IMR-90 (cell line): ENCODE measurements at regions not wholly inside any gene's neighbourhood (a gene's known extent, or its start where the extent isn't known, plus 50 kb on each side); places are given as distances from the start of the nearest gene placed in this dataset.

Experiments used
- ATAC-seq: fragments of 200-7000 bp; cut with Tn5 transposase; 2 replicates; pipeline ENCODE4 v1.9.1; 2020; ENCODE audit warnings: low read depth, mild to moderate bottlenecking, moderate library complexity
- BruUV-seq: library from RNA; stranded (reverse); fragments of 400-500 nt; replicated peaks from 2 replicates; lab custom pipeline; 2021; lab: Mats Ljungman, UMichigan
- CTCF ChIA-PET: fragments of 300-600 bp; formaldehyde crosslinking; extraction: SDS; loops from one replicate; lab custom pipeline; 2021; ENCODE audit warnings: antibody characterized with exemption; lab: Yijun Ruan, JAX
- POLR2A ChIA-PET: fragments of 300-600 bp; sonication (Branson Sonifier 250); formaldehyde crosslinking; loops from one replicate; lab custom pipeline; 2022; ENCODE audit warnings: antibody characterized with exemption; ENCODE audit not compliant: unreplicated experiment; lab: Charles Lee
- DNase-seq: peaks from one replicate; pipeline ENCODE4 v3.0.0; 2013
- H2AFZ ChIP-seq: replicated peaks from 2 replicates; pipeline ENCODE3; 2013; ENCODE audit warnings: low read length, mild to moderate bottlenecking; ENCODE audit not compliant: poor library complexity
- H2AK5ac ChIP-seq: 2 replicates; pipeline ENCODE4 v1.6.1; 2013; ENCODE audit warnings: low read depth, low read length, inconsistent platforms
- H2AK9ac ChIP-seq: replicated peaks from 2 replicates; pipeline ENCODE3; 2013; ENCODE audit warnings: mild to moderate bottlenecking, low read depth, low read length, moderate library complexity; ENCODE audit not compliant: poor library complexity
- H2BK120ac ChIP-seq: 2 replicates; pipeline ENCODE4 v1.6.1; 2013; ENCODE audit warnings: low read depth, low read length, inconsistent platforms
- H2BK15ac ChIP-seq: 3 replicates; pipeline ENCODE4 v1.6.1; 2013; ENCODE audit warnings: low read depth, low read length, inconsistent platforms
- H2BK20ac ChIP-seq: 2 replicates; pipeline ENCODE4 v1.6.1; 2013; ENCODE audit warnings: low read depth, mild to moderate bottlenecking, inconsistent platforms, low read length, moderate library complexity
- H2BK5ac ChIP-seq: 2 replicates; pipeline ENCODE4 v1.6.1; 2013; ENCODE audit warnings: mild to moderate bottlenecking, low read depth, low read length, inconsistent platforms; ENCODE audit not compliant: poor library complexity, severe bottlenecking
- H3K14ac ChIP-seq: replicated peaks from 2 replicates; pipeline ENCODE4 v1.6.1; 2013; ENCODE audit warnings: low read depth, low read length, inconsistent platforms
- H3K18ac ChIP-seq: 2 replicates; pipeline ENCODE4 v1.6.1; 2013; ENCODE audit warnings: low read depth, low read length, control low read depth
- H3K23ac ChIP-seq: 2 replicates; pipeline ENCODE4 v1.6.1; 2013; ENCODE audit warnings: low read depth, low read length, inconsistent platforms
- H3K27ac ChIP-seq: 2 replicates; pipeline ENCODE4 v1.5.1; 2013; ENCODE audit warnings: mild to moderate bottlenecking, control low read depth, low read length; ENCODE audit not compliant: insufficient read depth
- H3K27me3 ChIP-seq: 2 replicates; pipeline ENCODE4 v1.6.1; 2013; ENCODE audit warnings: low read length; ENCODE audit not compliant: control insufficient read depth, insufficient read depth
- H3K36me3 ChIP-seq: 2 replicates; pipeline ENCODE4 v1.6.1; 2013; ENCODE audit warnings: low read length, mixed read lengths; ENCODE audit not compliant: control insufficient read depth, insufficient read depth
- H3K4ac ChIP-seq: 2 replicates; pipeline ENCODE4 v1.6.1; 2013; ENCODE audit warnings: low read depth, low read length, inconsistent platforms
- H3K4me1 ChIP-seq: 2 replicates; pipeline ENCODE4 v1.6.1; 2013; ENCODE audit warnings: low read length, mixed read lengths; ENCODE audit not compliant: control insufficient read depth, insufficient read depth
- H3K4me2 ChIP-seq: 2 replicates; pipeline ENCODE4 v1.6.1; 2013; ENCODE audit warnings: low read depth, mild to moderate bottlenecking, control low read depth, low read length, moderate library complexity
- H3K4me3 ChIP-seq: 2 replicates; pipeline ENCODE4 v1.5.1; 2013; ENCODE audit warnings: low read depth, mild to moderate bottlenecking, control low read depth, low read length, moderate library complexity; ENCODE audit not compliant: insufficient read depth
- H3K56ac ChIP-seq: 2 replicates; pipeline ENCODE4 v1.6.1; 2013; ENCODE audit warnings: low read length, inconsistent platforms; ENCODE audit not compliant: insufficient read depth; ENCODE audit errors: extremely low read depth
- H3K79me1 ChIP-seq, 2 experiments: 2 replicates each; pipeline ENCODE4 v1.6.1; 2013; ENCODE audit warnings: low read length in 2 of 2, inconsistent platforms in 1 of 2, low read depth in 1 of 2
- H3K9ac ChIP-seq: 2 replicates; pipeline ENCODE4 v1.6.1; 2013; ENCODE audit warnings: low read depth, low read length, control low read depth
- H3K9me1 ChIP-seq: 2 replicates; pipeline ENCODE4 v1.6.1; 2013; ENCODE audit warnings: low read length, inconsistent platforms; ENCODE audit not compliant: insufficient read depth
- H3K9me3 ChIP-seq: 2 replicates; pipeline ENCODE4 v1.6.1; 2013; ENCODE audit warnings: low read length; ENCODE audit not compliant: control insufficient read depth, insufficient read depth
- H4K20me1 ChIP-seq: 2 replicates; pipeline ENCODE4 v1.6.1; 2013; ENCODE audit warnings: low read length, inconsistent platforms; ENCODE audit not compliant: insufficient read depth
- H4K5ac ChIP-seq: 2 replicates; pipeline ENCODE4 v1.6.1; 2013; ENCODE audit warnings: mild to moderate bottlenecking, low read depth, low read length, control low read depth
- H4K8ac ChIP-seq, 2 experiments: 2 replicates each; pipeline ENCODE4 v1.6.1; 2013; ENCODE audit warnings: low read depth in 2 of 2, low read length in 2 of 2, control low read depth in 1 of 2, inconsistent platforms in 1 of 2
- H4K91ac ChIP-seq: 2 replicates; pipeline ENCODE4 v1.6.1; 2013; ENCODE audit warnings: low read depth, low read length, inconsistent platforms; ENCODE audit not compliant: insufficient read depth
- BHLHE40 ChIP-seq: fragments of 150-350 bp; IDR thresholded peaks from 2 replicates; pipeline ENCODE4 v1.6.1; 2016; ENCODE audit warnings: mild to moderate bottlenecking, low read depth, low read length
- CEBPB ChIP-seq: IDR thresholded peaks from 2 replicates; pipeline ENCODE4 v1.6.1; 2012; ENCODE audit warnings: low read depth, low read length, improper control_type of control experiment
- CHD1 ChIP-seq: IDR thresholded peaks from 2 replicates; pipeline ENCODE4 v1.6.1; 2012; ENCODE audit warnings: low read depth, low read length, improper control_type of control experiment
- FOS ChIP-seq: fragments of 150-350 bp; IDR thresholded peaks from 2 replicates; pipeline ENCODE4 v1.6.1; 2016; ENCODE audit warnings: low read depth, low read length
- MAFK ChIP-seq: IDR thresholded peaks from 2 replicates; pipeline ENCODE4 v1.6.1; 2012; ENCODE audit warnings: low read depth, low read length, improper control_type of control experiment
- MAZ ChIP-seq: IDR thresholded peaks from 2 replicates; pipeline ENCODE4 v1.6.1; 2012; ENCODE audit warnings: low read depth, mild to moderate bottlenecking, low read length, improper control_type of control experiment, moderate library complexity, borderline replicate concordance
- MXI1 ChIP-seq: IDR thresholded peaks from 2 replicates; pipeline ENCODE4 v1.6.1; 2012; ENCODE audit warnings: low read depth, mild to moderate bottlenecking, low read length, moderate library complexity, borderline replicate concordance
- NFE2L2 ChIP-seq: fragments of 150-350 bp; IDR thresholded peaks from 2 replicates; pipeline ENCODE4 v1.6.1; 2016; ENCODE audit warnings: low read depth, mild to moderate bottlenecking, low read length
- POLR2A ChIP-seq: IDR thresholded peaks from 2 replicates; pipeline ENCODE4 v1.6.1; 2012; ENCODE audit warnings: mild to moderate bottlenecking, low read depth, low read length
- RAD21 ChIP-seq: IDR thresholded peaks from 2 replicates; pipeline ENCODE4 v1.6.1; 2012; ENCODE audit warnings: low read length, improper control_type of control experiment
- RCOR1 ChIP-seq: IDR thresholded peaks from 2 replicates; pipeline ENCODE4 v1.6.1; 2012; ENCODE audit warnings: mild to moderate bottlenecking, low read length, improper control_type of control experiment; ENCODE audit not compliant: insufficient replicate concordance
- RFX5 ChIP-seq: IDR thresholded peaks from 2 replicates; pipeline ENCODE4 v1.8.0; 2012; ENCODE audit warnings: low read depth, mild to moderate bottlenecking, low read length, moderate library complexity
- SMC3 ChIP-seq: fragments of 150-350 bp; IDR thresholded peaks from 2 replicates; pipeline ENCODE4 v1.6.1; 2016; ENCODE audit warnings: low read depth, mild to moderate bottlenecking, antibody characterized with exemption, low read length, moderate library complexity
- WGBS, 2 experiments: methylation state at CpG; one replicate each; pipeline versions ENCODE4 v1.1.5 to v1.1.7; 2013; ENCODE audit warnings: missing lambda C conversion rate in 2 of 2; ENCODE audit not compliant: insufficient read length in 1 of 2; ENCODE audit errors: extremely low coverage in 2 of 2; 5-methylcytosine and 5-hydroxymethylcytosine counted together
- dilution Hi-C: fragments of 300-500 bp; cut with HindIII; formaldehyde crosslinking; loops from one replicate; pipeline ENCODE4 v1.14.3; 2018; ENCODE audit warnings: low sequenced_read_pairs; ENCODE audit not compliant: unreplicated experiment
- in situ Hi-C: fragments of 300-500 bp; cut with MboI; formaldehyde crosslinking; loops from 3 replicates; pipeline ENCODE4 v1.14.3; 2019; ENCODE audit warnings: low sequenced_read_pairs, inconsistent platforms, mixed read lengths
- intact Hi-C: fragments of 100-400 bp; cut with micrococcal nuclease; formaldehyde crosslinking; loops from 2 replicates; pipeline ENCODE4 v1.10.0; 2022
- TF ChIP-seq, protein P1 (sequence below): fragments of 150-350 bp; IDR thresholded peaks from 2 replicates; pipeline ENCODE4 v1.6.1; 2017; ENCODE audit warnings: mild to moderate bottlenecking, antibody characterized with exemption, low read length, low read depth
- TF ChIP-seq, protein P2 (sequence below): fragments of 150-350 bp; IDR thresholded peaks from 2 replicates; pipeline ENCODE4 v1.6.1; 2016; ENCODE audit warnings: low read depth, mild to moderate bottlenecking, low read length, moderate library complexity, borderline replicate concordance
- TF ChIP-seq, protein P3 (sequence below): conservative IDR thresholded peaks from 2 replicates; pipeline ENCODE4 v1.5.1; 2012; ENCODE audit warnings: mild to moderate bottlenecking, low read depth, low read length, improper control_type of control experiment

DNA sequence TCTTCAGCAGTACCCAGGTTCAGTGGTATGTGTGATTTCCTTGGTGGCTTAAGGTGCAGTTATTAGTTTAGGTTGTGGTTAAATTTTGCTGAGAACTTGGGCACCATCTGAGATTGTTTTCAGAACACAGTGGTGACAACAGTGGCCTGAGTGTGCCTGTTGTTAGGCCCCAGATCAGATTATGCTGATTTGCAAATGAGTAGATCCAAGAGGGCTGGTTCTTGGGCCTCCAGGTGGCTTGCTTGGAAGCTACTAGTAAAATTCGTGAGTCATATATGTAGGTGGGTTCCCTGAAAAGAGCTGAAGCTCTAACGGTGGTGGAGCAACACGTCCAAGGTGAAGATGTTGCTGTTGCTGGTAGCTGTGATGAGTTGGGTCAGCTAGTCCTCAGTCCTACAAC, 2619.6 kb downstream of the PCDH7 start:
- DNase-seq (no peak), ATAC-seq (no peak)
- Histone ChIP-seq H2BK20ac (no peak overlapping the region), H3K9me1 (no peaks in the 10 kb centered on the region), H2BK120ac (no peak overlapping the region), H3K27ac (no peak overlapping the region), H2BK5ac (no peak overlapping the region), H4K8ac (no peak overlapping the region), H2AK5ac (no peak overlapping the region), H3K4ac (no peak overlapping the region), H3K9ac (no peak overlapping the region), H3K79me1 (no peaks in the 10 kb centered on the region), H3K14ac (no peak overlapping the region), H2AK9ac (no peak overlapping the region), H3K4me3 (no peak overlapping the region), H2AFZ (no peak overlapping the region), H3K36me3 (no peaks in the 10 kb centered on the region), H4K20me1 (no peaks in the 10 kb centered on the region), H3K4me2 (no peak overlapping the region), H3K4me1 (no peaks in the 10 kb centered on the region), H3K9me3 (peaks cover 11% of the 10 kb centered on the region), H2BK15ac (no peak overlapping the region), H3K27me3 (no peaks in the 10 kb centered on the region), H4K5ac (no peak overlapping the region), H3K23ac (no peak overlapping the region), H3K18ac (no peak overlapping the region), H4K91ac (no peak overlapping the region), H3K56ac (no peak overlapping the region)
- WGBS, 2 experiments, result no CpG with 5 or more reads among the region's 3 CpGs
- BruUV-seq, result no TSS peak
- in situ Hi-C loops (no loop called here), dilution Hi-C loops (no loop called here), intact Hi-C loops (no loop called here)
- ChIA-PET POLR2A (no interaction called here), CTCF (no interaction called here)
- TF ChIP-seq RCOR1 (no peak), FOS (no peak), NFE2L2 (no peak), POLR2A (no peak), CHD1 (no peak), MXI1 (no peak), SMC3 (no peak), RFX5 (no peak), BHLHE40 (no peak), CEBPB (no peak), MAZ (no peak), RAD21 (no peak), MAFK (no peak)
- TF ChIP-seq, protein P1, sequence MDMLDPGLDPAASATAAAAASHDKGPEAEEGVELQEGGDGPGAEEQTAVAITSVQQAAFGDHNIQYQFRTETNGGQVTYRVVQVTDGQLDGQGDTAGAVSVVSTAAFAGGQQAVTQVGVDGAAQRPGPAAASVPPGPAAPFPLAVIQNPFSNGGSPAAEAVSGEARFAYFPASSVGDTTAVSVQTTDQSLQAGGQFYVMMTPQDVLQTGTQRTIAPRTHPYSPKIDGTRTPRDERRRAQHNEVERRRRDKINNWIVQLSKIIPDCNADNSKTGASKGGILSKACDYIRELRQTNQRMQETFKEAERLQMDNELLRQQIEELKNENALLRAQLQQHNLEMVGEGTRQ, result no peak
- TF ChIP-seq, protein P2, sequence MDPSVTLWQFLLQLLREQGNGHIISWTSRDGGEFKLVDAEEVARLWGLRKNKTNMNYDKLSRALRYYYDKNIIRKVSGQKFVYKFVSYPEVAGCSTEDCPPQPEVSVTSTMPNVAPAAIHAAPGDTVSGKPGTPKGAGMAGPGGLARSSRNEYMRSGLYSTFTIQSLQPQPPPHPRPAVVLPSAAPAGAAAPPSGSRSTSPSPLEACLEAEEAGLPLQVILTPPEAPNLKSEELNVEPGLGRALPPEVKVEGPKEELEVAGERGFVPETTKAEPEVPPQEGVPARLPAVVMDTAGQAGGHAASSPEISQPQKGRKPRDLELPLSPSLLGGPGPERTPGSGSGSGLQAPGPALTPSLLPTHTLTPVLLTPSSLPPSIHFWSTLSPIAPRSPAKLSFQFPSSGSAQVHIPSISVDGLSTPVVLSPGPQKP, result no peak
- TF ChIP-seq, protein P3, sequence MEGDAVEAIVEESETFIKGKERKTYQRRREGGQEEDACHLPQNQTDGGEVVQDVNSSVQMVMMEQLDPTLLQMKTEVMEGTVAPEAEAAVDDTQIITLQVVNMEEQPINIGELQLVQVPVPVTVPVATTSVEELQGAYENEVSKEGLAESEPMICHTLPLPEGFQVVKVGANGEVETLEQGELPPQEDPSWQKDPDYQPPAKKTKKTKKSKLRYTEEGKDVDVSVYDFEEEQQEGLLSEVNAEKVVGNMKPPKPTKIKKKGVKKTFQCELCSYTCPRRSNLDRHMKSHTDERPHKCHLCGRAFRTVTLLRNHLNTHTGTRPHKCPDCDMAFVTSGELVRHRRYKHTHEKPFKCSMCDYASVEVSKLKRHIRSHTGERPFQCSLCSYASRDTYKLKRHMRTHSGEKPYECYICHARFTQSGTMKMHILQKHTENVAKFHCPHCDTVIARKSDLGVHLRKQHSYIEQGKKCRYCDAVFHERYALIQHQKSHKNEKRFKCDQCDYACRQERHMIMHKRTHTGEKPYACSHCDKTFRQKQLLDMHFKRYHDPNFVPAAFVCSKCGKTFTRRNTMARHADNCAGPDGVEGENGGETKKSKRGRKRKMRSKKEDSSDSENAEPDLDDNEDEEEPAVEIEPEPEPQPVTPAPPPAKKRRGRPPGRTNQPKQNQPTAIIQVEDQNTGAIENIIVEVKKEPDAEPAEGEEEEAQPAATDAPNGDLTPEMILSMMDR, result no peak
